OCI-LY7 (cell line): ENCODE measurements at regions not wholly inside any gene's neighbourhood (a gene's known extent, or its start where the extent isn't known, plus 50 kb on each side); places are given as distances from the start of the nearest gene placed in this dataset.

ENCODE experiments used
- BruUV-seq: library from RNA; stranded (reverse); fragments of 400-500 nt; replicated peaks from 2 replicates; lab custom pipeline; 2021; lab: Mats Ljungman, UMichigan
- CTCF ChIA-PET: fragments of 300-600 bp; sonication (Branson Sonifier 250); formaldehyde crosslinking; loops from one replicate; lab custom pipeline; 2022; ENCODE audit warnings: antibody characterized with exemption; ENCODE audit not compliant: unreplicated experiment; lab: Charles Lee
- POLR2A ChIA-PET: fragments of 300-600 bp; sonication (Branson Sonifier 250); formaldehyde crosslinking; loops from one replicate; lab custom pipeline; 2022; ENCODE audit warnings: antibody characterized with exemption; lab: Charles Lee
- DNase-seq: peaks from one replicate; pipeline ENCODE4 v3.0.0-alpha.2; 2015; ENCODE audit warnings: low spot score
- H2AFZ ChIP-seq: fragments of 200-600 bp; sonication (generic), shearing (Covaris generic); 2 replicates; pipeline ENCODE4 v1.6.1; 2014; ENCODE audit warnings: mild to moderate bottlenecking, antibody characterized with exemption, low read length, moderate library complexity
- H3K27ac ChIP-seq: fragments of 200-600 bp; sonication (generic); 2 replicates; pipeline ENCODE4 v1.5.1; 2014; ENCODE audit warnings: mixed run types, low read depth, mild to moderate bottlenecking, moderate library complexity, low read length, inconsistent platforms; ENCODE audit not compliant: poor library complexity, severe bottlenecking
- H3K36me3 ChIP-seq: fragments of 200-600 bp; sonication (generic); 2 replicates; pipeline ENCODE4 v1.6.1; 2014; ENCODE audit warnings: mild to moderate bottlenecking, antibody characterized with exemption, low read length, moderate library complexity, mixed read lengths; ENCODE audit not compliant: insufficient read depth
- H3K4me1 ChIP-seq: fragments of 200-600 bp; sonication (generic); 2 replicates; pipeline ENCODE4 v1.5.1; 2014; ENCODE audit warnings: mild to moderate bottlenecking, low read length; ENCODE audit not compliant: insufficient read depth, poor library complexity, severe bottlenecking
- H3K4me2 ChIP-seq: fragments of 200-600 bp; sonication (generic); 2 replicates; pipeline ENCODE4 v1.6.1; 2014; ENCODE audit warnings: mild to moderate bottlenecking, low read length
- H3K4me3 ChIP-seq: fragments of 200-600 bp; sonication (generic); 2 replicates; pipeline ENCODE4 v1.5.1; 2014; ENCODE audit warnings: mild to moderate bottlenecking, low read depth, low read length; ENCODE audit not compliant: poor library complexity, severe bottlenecking
- H3K79me2 ChIP-seq: fragments of 200-600 bp; sonication (generic); 2 replicates; pipeline ENCODE4 v1.6.1; 2016; ENCODE audit warnings: low read depth, mild to moderate bottlenecking, low read length, moderate library complexity, mixed read lengths; ENCODE audit not compliant: insufficient read depth
- H3K9me2 ChIP-seq: fragments of 200-600 bp; sonication (generic); 2 replicates; pipeline ENCODE4 v1.6.1; 2016; ENCODE audit warnings: mild to moderate bottlenecking, low read length, mixed read lengths; ENCODE audit not compliant: insufficient read depth
- H3K9me3 ChIP-seq: fragments of 200-600 bp; sonication (generic); 2 replicates; pipeline ENCODE4 v1.6.1; 2014; ENCODE audit warnings: mild to moderate bottlenecking, mixed run types, low read length, mixed read lengths
- H4K20me1 ChIP-seq: fragments of 200-600 bp; sonication (generic); 2 replicates; pipeline ENCODE4 v1.6.1; 2014; ENCODE audit warnings: mild to moderate bottlenecking, antibody characterized with exemption, low read length, moderate library complexity, mixed read lengths; ENCODE audit not compliant: insufficient read depth
- CTCF ChIP-seq: fragments of 200-600 bp; sonication (generic); conservative IDR thresholded peaks from 2 replicates; pipeline ENCODE4 v1.5.1; 2014; ENCODE audit warnings: mild to moderate bottlenecking, antibody characterized with exemption, low read length, moderate library complexity, mixed read lengths
- EZH2phosphoT487 ChIP-seq: fragments of 200-600 bp; sonication (generic); IDR thresholded peaks from 2 replicates; pipeline ENCODE4 v1.6.1; 2018; ENCODE audit warnings: low read depth, borderline replicate concordance, mild to moderate bottlenecking, mixed run types, antibody characterized with exemption, low read length, moderate library complexity, mixed read lengths
- intact Hi-C: fragments of 100-400 bp; cut with micrococcal nuclease; formaldehyde crosslinking; loops from one replicate; pipeline ENCODE4 v1.10.0; 2022; ENCODE audit not compliant: unreplicated experiment

- no TSS peak for BruUV-seq
- no peaks in the 10 kb centered on the region for H3K9me3 ChIP-seq
- TF ChIP-seq EZH2phosphoT487 (no peak), CTCF (no peak)
- no peak overlapping the region for H3K4me3 ChIP-seq
- POLR2A ChIA-PET, result no interaction called here
- no peak overlapping the region for H2AFZ ChIP-seq
- no peaks in the 10 kb centered on the region for H3K9me2 ChIP-seq
- no peaks in the 10 kb centered on the region for H3K79me2 ChIP-seq
- intact Hi-C loops, result no loop called here
- H3K4me1 ChIP-seq, result no peaks in the 10 kb centered on the region
- no peaks in the 10 kb centered on the region for H3K36me3 ChIP-seq
- no peak overlapping the region for H3K27ac ChIP-seq
- CTCF ChIA-PET, result no interaction called here
- no peak for DNase-seq
- H4K20me1 ChIP-seq, result no peaks in the 10 kb centered on the region
- no peak overlapping the region for H3K4me2 ChIP-seq
These were observed 587.8 kb upstream of the POM121L12 start for GRCh38 chr7:52447581-52448180.

- BruUV-seq, result no TSS peak
- H3K4me3 ChIP-seq, result no peak overlapping the region
- no peak overlapping the region for H3K27ac ChIP-seq
- no peak overlapping the region for H3K4me2 ChIP-seq
- H3K36me3 ChIP-seq, result no peaks in the 10 kb centered on the region
- no peak for DNase-seq
- no peaks in the 10 kb centered on the region for H3K9me3 ChIP-seq
- CTCF ChIA-PET, result no interaction called here
- intact Hi-C loops, result no loop called here
- H3K79me2 ChIP-seq, result no peaks in the 10 kb centered on the region
- TF ChIP-seq EZH2phosphoT487 (no peak), CTCF (no peak)
- H2AFZ ChIP-seq, result no peak overlapping the region
- no peaks in the 10 kb centered on the region for H4K20me1 ChIP-seq
- no peaks in the 10 kb centered on the region for H3K9me2 ChIP-seq
- H3K4me1 ChIP-seq, result no peaks in the 10 kb centered on the region
- POLR2A ChIA-PET, result interaction anchor here (0.7 kb wide), 1 partner anchor 416 kb away, joined by 4 read pairs; no protein-coding TSS in a partner anchor
These were observed 599.2 kb upstream of the POM121L12 start for GRCh38 chr7:52436278-52436677.

GRCh38 chr7:52431082-52431815 is 604.2 kb upstream of the POM121L12 start:
- H3K9me2 ChIP-seq, result no peaks in the 10 kb centered on the region
- BruUV-seq, result no TSS peak
- H3K4me2 ChIP-seq, result no peak overlapping the region
- DNase-seq, result no peak
- no peak overlapping the region for H2AFZ ChIP-seq
- H3K4me3 ChIP-seq, result no peak overlapping the region
- POLR2A ChIA-PET, result no interaction called here
- TF ChIP-seq CTCF (no peak), EZH2phosphoT487 (no peak)
- no peaks in the 10 kb centered on the region for H4K20me1 ChIP-seq
- H3K79me2 ChIP-seq, result no peaks in the 10 kb centered on the region
- intact Hi-C loops, result no loop called here
- no peaks in the 10 kb centered on the region for H3K4me1 ChIP-seq
- H3K27ac ChIP-seq, result no peak overlapping the region
- H3K36me3 ChIP-seq, result no peaks in the 10 kb centered on the region
- CTCF ChIA-PET, result no interaction called here
- no peaks in the 10 kb centered on the region for H3K9me3 ChIP-seq
